GM12878 (cell line): ENCODE measurements at regions not wholly inside any gene's neighbourhood (a gene's known extent, or its start where the extent isn't known, plus 50 kb on each side); places are given as distances from the start of the nearest gene placed in this dataset.

ENCODE experiments used
- ATAC-seq: fragments of 200-7000 bp; cut with Tn5 transposase; 3 replicates; pipeline ENCODE4 v1.9.1; 2020; ENCODE audit warnings: mild to moderate bottlenecking, moderate library complexity
- BruUV-seq: library from RNA; stranded (reverse); fragments of 400-500 nt; replicated peaks from 2 replicates; lab custom pipeline; 2021; lab: Mats Ljungman, UMichigan
- CTCF ChIA-PET: fragments of 300-600 bp; sonication (Branson Sonifier 250); formaldehyde crosslinking; extraction: SDS; loops from one replicate; lab custom pipeline; 2021; ENCODE audit warnings: inconsistent platforms; lab: Yijun Ruan, JAX
- POLR2A ChIA-PET: fragments of 350-600 bp; formaldehyde crosslinking; extraction: SDS; loops from one replicate; lab custom pipeline; 2021; ENCODE audit warnings: inconsistent platforms; lab: Charles Lee
- RAD21 ChIA-PET: fragments of 300-600 bp; sonication (Branson Sonifier 250); formaldehyde crosslinking; loops from one replicate; lab custom pipeline; 2023; ENCODE audit warnings: antibody characterized with exemption; ENCODE audit not compliant: unreplicated experiment; lab: Charles Lee
- SMC1A ChIA-PET: fragments of 300-600 bp; sonication (Branson Sonifier 250); formaldehyde crosslinking; loops from one replicate; lab custom pipeline; 2023; ENCODE audit not compliant: unreplicated experiment, uncharacterized antibody; lab: Charles Lee
- DNase-seq: peaks from one replicate; pipeline ENCODE4 v3.0.0-alpha.2; 2011; ENCODE audit warnings: low read depth, low spot score
- FAIRE-seq: peaks from 3 replicates; lab custom pipeline; 2011; peaks lifted over from hg19 to GRCh38; lab: Jason Lieb, UNC
- H2AFZ ChIP-seq: 2 replicates; pipeline ENCODE4 v1.6.0; 2011; ENCODE audit warnings: low read depth, low read length, control low read depth; ENCODE audit not compliant: control insufficient read depth
- H3K27ac ChIP-seq: 2 replicates; pipeline ENCODE4 v1.5.1; 2011; ENCODE audit warnings: control low read depth; ENCODE audit not compliant: control insufficient read depth, insufficient read depth
- H3K27me3 ChIP-seq, 2 experiments: replicated peaks in 1 of 2; 2 replicates each; pipeline versions ENCODE4 v1.6.0 to v1.6.1; 2011; ENCODE audit warnings: low read length in 1 of 2; ENCODE audit not compliant: control insufficient read depth in 2 of 2, insufficient read depth in 2 of 2
- H3K36me3 ChIP-seq, 2 experiments: 2 replicates each; pipeline ENCODE4 v1.5.1; 2011; ENCODE audit warnings: low read length in 1 of 2; ENCODE audit not compliant: control insufficient read depth in 2 of 2, insufficient read depth in 2 of 2
- H3K4me1 ChIP-seq: 2 replicates; pipeline ENCODE4 v1.6.1; 2011; ENCODE audit warnings: mild to moderate bottlenecking, low read length, moderate library complexity, mixed read lengths; ENCODE audit not compliant: control insufficient read depth, insufficient read depth
- H3K4me2 ChIP-seq: 2 replicates; pipeline ENCODE4 v1.6.0; 2011; ENCODE audit warnings: control low read depth; ENCODE audit not compliant: control insufficient read depth, insufficient read depth
- H3K4me3 ChIP-seq: fragments of 200-600 bp; sonication (generic); 2 replicates; pipeline ENCODE4 v1.5.1; 2016
- H3K79me2 ChIP-seq: 2 replicates; pipeline ENCODE4 v1.6.0; 2011; ENCODE audit warnings: low read length; ENCODE audit not compliant: control insufficient read depth, insufficient read depth
- H3K9ac ChIP-seq: 2 replicates; pipeline ENCODE4 v1.8.0; 2011; ENCODE audit warnings: low read length, control low read depth, mixed read lengths; ENCODE audit not compliant: control insufficient read depth, insufficient read depth
- H3K9me3 ChIP-seq: replicated peaks from 3 replicates; pipeline ENCODE4 v1.5.1; 2011; ENCODE audit warnings: mild to moderate bottlenecking, low read length; ENCODE audit not compliant: control insufficient read depth, insufficient read depth
- H4K20me1 ChIP-seq: 2 replicates; pipeline ENCODE4 v1.6.0; 2011; ENCODE audit not compliant: control insufficient read depth, insufficient read depth
- CEBPB ChIP-seq, 2 experiments: fragments of 150-350 bp in 1 of 2; IDR thresholded peaks; 2 replicates each; pipeline ENCODE4 v1.6.1; 2012 to 2014; ENCODE audit warnings: low read depth in 2 of 2, low read length in 2 of 2, borderline replicate concordance in 1 of 2, inconsistent platforms in 1 of 2
- CREM ChIP-seq: IDR thresholded peaks from 2 replicates; pipeline ENCODE4 v1.6.1; 2014; ENCODE audit warnings: antibody characterized with exemption, low read depth
- HDAC6 ChIP-seq: fragments of 200-600 bp; sonication (generic); IDR thresholded peaks from one replicate; pipeline ENCODE4 v1.8.0; 2017; ENCODE audit warnings: antibody characterized with exemption; ENCODE audit not compliant: unreplicated experiment
- IRF3 ChIP-seq: fragments of 450-650 bp; IDR thresholded peaks from 2 replicates; pipeline ENCODE4 v1.6.1; 2014; ENCODE audit warnings: mild to moderate bottlenecking
- NFXL1 ChIP-seq: fragments of 450-650 bp; IDR thresholded peaks from 2 replicates; pipeline ENCODE4 v1.6.1; 2017; ENCODE audit warnings: antibody characterized with exemption, mild to moderate bottlenecking, borderline replicate concordance
- POLR2AphosphoS2 ChIP-seq: IDR thresholded peaks from 2 replicates; pipeline ENCODE4 v1.6.1; 2011; ENCODE audit warnings: low read depth, mild to moderate bottlenecking, low read length, improper control_type of control experiment, moderate library complexity
- REST ChIP-seq: IDR thresholded peaks from 2 replicates; pipeline ENCODE4 v1.6.1; 2012; ENCODE audit warnings: mild to moderate bottlenecking, low read depth, low read length
- SMARCA5 ChIP-seq: fragments of 450-650 bp; IDR thresholded peaks from 2 replicates; pipeline ENCODE4 v1.6.1; 2017; ENCODE audit warnings: mild to moderate bottlenecking
- WGBS: methylation state at CpG from one replicate; pipeline ENCODE4 v1.1.6; 2016; ENCODE audit warnings: low lambda C conversion rate; ENCODE audit not compliant: insufficient replicate concordance, insufficient coverage; ENCODE audit errors: missing lambda C conversion rate; 5-methylcytosine and 5-hydroxymethylcytosine counted together
- in situ Hi-C: fragments of 300-500 bp; cut with MboI; formaldehyde crosslinking; loops from 9 replicates; pipeline ENCODE4 v1.14.3; 2018; ENCODE audit warnings: mixed read lengths
- intact Hi-C: fragments of 100-400 bp; cut with micrococcal nuclease; formaldehyde crosslinking; loops from one replicate; pipeline ENCODE4 v1.14.2; 2022; ENCODE audit not compliant: unreplicated experiment
- TF ChIP-seq, protein P1 (sequence below): IDR thresholded peaks from 2 replicates; pipeline ENCODE4 v1.6.1; 2011; ENCODE audit warnings: borderline replicate concordance, low read depth, mild to moderate bottlenecking, moderate library complexity, low read length; ENCODE audit not compliant: insufficient read depth, poor library complexity, severe bottlenecking

GRCh38 chr15:57792724-57793449 is 86.4 kb downstream of the POLR2M start:
- Histone ChIP-seq H3K36me3 (no peaks in the 10 kb centered on the region), H3K4me3 (no peak overlapping the region), H3K4me2 (no peak overlapping the region), H3K27ac (no peak overlapping the region), H2AFZ (no peak overlapping the region), H3K27me3 (peaks cover 1 to 7% of the 10 kb centered on the region in 2 experiments; a peak in 3 of 4 replicates), H3K9ac (no peak overlapping the region), H3K9me3 (no peaks in the 10 kb centered on the region), H4K20me1 (no peaks in the 10 kb centered on the region; the same call in 1 of the 2 replicates), H3K79me2 (no peaks in the 10 kb centered on the region), H3K4me1 (no peaks in the 10 kb centered on the region)
- BruUV-seq: no TSS peak
- FAIRE-seq: no peak
- WGBS: 27% methylated on average over 9 of the region's 9 CpGs
- ChIA-PET SMC1A (no interaction called here), POLR2A (no interaction called here), CTCF (no interaction called here), RAD21 (no interaction called here)
- in situ Hi-C loops: no loop called here
- intact Hi-C loops: no loop called here
- TF ChIP-seq SMARCA5: no peak
- DNase-seq: no peak
- ATAC-seq: no peak

DNA sequence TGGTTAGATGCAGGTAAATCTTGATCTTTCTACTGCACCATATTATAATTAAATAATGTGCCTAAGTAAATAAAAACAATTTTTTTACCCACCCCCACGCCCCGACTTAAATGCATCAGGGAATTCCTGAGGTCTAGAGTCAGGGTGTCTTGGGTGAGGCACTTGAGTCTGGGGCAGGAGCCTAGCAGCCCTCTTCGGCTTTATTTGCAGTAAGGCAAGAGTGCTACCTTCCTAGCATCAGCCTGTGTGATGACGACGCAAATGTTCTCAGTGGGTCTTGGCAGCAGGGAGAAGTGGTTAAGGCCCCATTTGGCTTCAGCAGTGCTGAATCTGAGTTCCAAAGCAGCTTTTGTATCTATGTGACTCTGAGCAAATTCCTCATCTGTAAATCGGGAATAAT is 88.7 kb downstream of the POLR2M start:
- TF ChIP-seq NFXL1 (no peak), IRF3 (no peak), POLR2AphosphoS2 (no peak), CEBPB (IDR thresholded peaks at IDR 0.05; ENCODE audit: borderline replicate concordance in 1 of 2, low read depth in 2 of 2, low read length in 2 of 2) (no peak), REST (no peak), HDAC6 (no peak), CREM (no peak)
- TF ChIP-seq, protein P1, sequence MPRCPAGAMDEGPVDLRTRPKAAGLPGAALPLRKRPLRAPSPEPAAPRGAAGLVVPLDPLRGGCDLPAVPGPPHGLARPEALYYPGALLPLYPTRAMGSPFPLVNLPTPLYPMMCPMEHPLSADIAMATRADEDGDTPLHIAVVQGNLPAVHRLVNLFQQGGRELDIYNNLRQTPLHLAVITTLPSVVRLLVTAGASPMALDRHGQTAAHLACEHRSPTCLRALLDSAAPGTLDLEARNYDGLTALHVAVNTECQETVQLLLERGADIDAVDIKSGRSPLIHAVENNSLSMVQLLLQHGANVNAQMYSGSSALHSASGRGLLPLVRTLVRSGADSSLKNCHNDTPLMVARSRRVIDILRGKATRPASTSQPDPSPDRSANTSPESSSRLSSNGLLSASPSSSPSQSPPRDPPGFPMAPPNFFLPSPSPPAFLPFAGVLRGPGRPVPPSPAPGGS: no peak
- TF ChIP-seq, all 136 proteins: peak for 0
- Histone ChIP-seq H3K27ac (no peak overlapping the region), H3K4me3 (no peak overlapping the region), H3K9ac (no peak overlapping the region), H3K27me3 (peaks cover 1 to 7% of the 10 kb centered on the region in 2 experiments; a peak in 3 of 4 replicates), H2AFZ (no peak overlapping the region), H3K79me2 (no peaks in the 10 kb centered on the region), H3K4me1 (no peaks in the 10 kb centered on the region), H4K20me1 (no peaks in the 10 kb centered on the region; the same call in 1 of the 2 replicates), H3K9me3 (no peaks in the 10 kb centered on the region), H3K36me3 (no peaks in the 10 kb centered on the region), H3K4me2 (no peak overlapping the region)
- ATAC-seq: no peak
- RAD21 ChIA-PET: no interaction called here
- in situ Hi-C loops: no loop called here
- CTCF ChIA-PET: no interaction called here
- POLR2A ChIA-PET: no interaction called here
- no peak for DNase-seq
- intact Hi-C loops: no loop called here
- WGBS: 24% methylated on average over 6 of the region's 6 CpGs
- FAIRE-seq: no peak
- no TSS peak for BruUV-seq
- SMC1A ChIA-PET: no interaction called here
